Neural progenitor cell (in vitro differentiated cells): ENCODE measurements at regions not wholly inside any gene's neighbourhood (a gene's known extent, or its start where the extent isn't known, plus 50 kb on each side); places are given as distances from the start of the nearest gene placed in this dataset.

Experiments
- DNase-seq: peaks from one replicate; pipeline ENCODE4 v3.0.0-alpha.2; 2016; ENCODE audit warnings: low spot score
- H2AFZ ChIP-seq: fragments of 200-600 bp; sonication (generic); replicated peaks from 2 replicates; pipeline ENCODE4 v1.6.1; 2016; ENCODE audit warnings: antibody characterized with exemption
- H3F3A ChIP-seq: fragments of 200-600 bp; sonication (generic); 2 replicates; pipeline ENCODE4 v1.6.1; 2016; ENCODE audit warnings: antibody characterized with exemption, low read depth
- H3K27ac ChIP-seq: fragments of 200-600 bp; sonication (generic); 2 replicates; pipeline ENCODE4 v1.5.1; 2016; ENCODE audit warnings: mild to moderate bottlenecking
- H3K27me3 ChIP-seq: fragments of 200-600 bp; sonication (generic); 2 replicates; pipeline ENCODE4 v1.6.1; 2016; ENCODE audit warnings: mild to moderate bottlenecking, moderate library complexity
- H3K36me3 ChIP-seq: fragments of 200-600 bp; sonication (generic); 2 replicates; pipeline ENCODE4 v1.5.1; 2016
- H3K4me1 ChIP-seq: fragments of 200-600 bp; sonication (generic); 2 replicates; pipeline ENCODE4 v1.6.1; 2016; ENCODE audit warnings: mixed run types
- H3K4me2 ChIP-seq: fragments of 200-600 bp; sonication (generic); 2 replicates; pipeline ENCODE4 v1.6.1; 2016
- H3K4me3 ChIP-seq: fragments of 200-600 bp; sonication (generic); 2 replicates; pipeline ENCODE4 v1.5.1; 2016
- H3K79me2 ChIP-seq: fragments of 200-600 bp; sonication (generic); 2 replicates; pipeline ENCODE4 v1.6.1; 2016; ENCODE audit warnings: low read depth
- H3K9ac ChIP-seq: fragments of 200-600 bp; sonication (generic); 2 replicates; pipeline ENCODE4 v1.6.1; 2016
- H3K9me3 ChIP-seq: fragments of 200-600 bp; sonication (generic); 2 replicates; pipeline ENCODE4 v1.5.1; 2016; ENCODE audit warnings: low read depth
- H4K20me1 ChIP-seq: fragments of 200-600 bp; sonication (generic); 2 replicates; pipeline ENCODE4 v1.6.1; 2016; ENCODE audit warnings: low read depth
- H3K27ac Mint-ChIP-seq: 3 replicates; pipeline ENCODE4 v1.8.0; 2021; ENCODE audit warnings: mixed read lengths
- H3K27me3 Mint-ChIP-seq: 2 replicates; pipeline ENCODE4 v1.8.0; 2022; ENCODE audit warnings: low read depth, mild to moderate bottlenecking, inconsistent platforms, moderate library complexity, mixed read lengths; ENCODE audit not compliant: insufficient read depth
- H3K36me3 Mint-ChIP-seq: 3 replicates; pipeline ENCODE4 v1.8.0; 2021; ENCODE audit warnings: mixed read lengths
- H3K4me1 Mint-ChIP-seq: 3 replicates; pipeline ENCODE4 v1.8.0; 2021; ENCODE audit warnings: mixed read lengths
- H3K4me3 Mint-ChIP-seq: 3 replicates; pipeline ENCODE4 v1.8.0; 2021; ENCODE audit warnings: mild to moderate bottlenecking, moderate library complexity, mixed read lengths
- H3K9me3 Mint-ChIP-seq: 3 replicates; pipeline ENCODE4 v1.8.0; 2020; ENCODE audit warnings: mixed read lengths
- EZH2 ChIP-seq: fragments of 200-600 bp; sonication (generic); IDR thresholded peaks from 2 replicates; pipeline ENCODE4 v1.6.1; 2017; ENCODE audit warnings: antibody characterized with exemption, mild to moderate bottlenecking, moderate library complexity
- EZH2phosphoT487 ChIP-seq: fragments of 200-600 bp; sonication (generic); IDR thresholded peaks from 2 replicates; pipeline ENCODE4 v1.6.1; 2017; ENCODE audit warnings: antibody characterized with exemption
- TF ChIP-seq, protein P1 (sequence below): fragments of 200-600 bp; sonication (generic); IDR thresholded peaks from 2 replicates; pipeline ENCODE4 v1.5.1; 2017; ENCODE audit warnings: antibody characterized with exemption, mild to moderate bottlenecking

DNA sequence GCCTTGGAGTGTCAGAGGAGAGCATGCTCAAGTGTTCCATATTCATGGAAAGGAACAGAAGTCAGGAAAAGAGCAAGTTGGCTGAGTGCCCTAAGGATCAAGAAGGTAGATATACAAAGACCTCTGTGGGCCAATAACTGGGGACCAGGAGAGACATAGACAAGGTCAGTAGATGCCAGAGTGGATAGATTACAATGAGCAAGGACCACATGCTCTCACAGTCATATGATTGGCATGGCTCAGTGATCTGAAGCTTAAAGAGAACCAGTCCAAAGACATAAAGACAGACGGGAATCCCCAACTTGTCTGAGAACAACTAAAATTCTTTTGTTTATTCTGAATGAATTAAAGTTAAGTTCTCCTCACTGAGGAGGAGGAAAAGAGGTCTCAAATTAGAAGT lies 289.7 kb downstream of the HS3ST1 start:
- H3K4me1 Mint-ChIP-seq, result no peaks in the 10 kb centered on the region
- Histone ChIP-seq H3K36me3 (no peaks in the 10 kb centered on the region), H3F3A (no peaks in the 10 kb centered on the region), H4K20me1 (no peaks in the 10 kb centered on the region), H3K9me3 (no peaks in the 10 kb centered on the region), H3K4me2 (no peak overlapping the region), H3K9ac (no peak overlapping the region), H3K27me3 (no peaks in the 10 kb centered on the region), H2AFZ (no peak overlapping the region), H3K79me2 (no peaks in the 10 kb centered on the region), H3K27ac (no peak overlapping the region), H3K4me1 (no peaks in the 10 kb centered on the region), H3K4me3 (no peak overlapping the region)
- no peaks in the 10 kb centered on the region for H3K9me3 Mint-ChIP-seq
- no peaks in the 10 kb centered on the region for H3K36me3 Mint-ChIP-seq
- H3K4me3 Mint-ChIP-seq, result no peak overlapping the region
- TF ChIP-seq, protein P1, sequence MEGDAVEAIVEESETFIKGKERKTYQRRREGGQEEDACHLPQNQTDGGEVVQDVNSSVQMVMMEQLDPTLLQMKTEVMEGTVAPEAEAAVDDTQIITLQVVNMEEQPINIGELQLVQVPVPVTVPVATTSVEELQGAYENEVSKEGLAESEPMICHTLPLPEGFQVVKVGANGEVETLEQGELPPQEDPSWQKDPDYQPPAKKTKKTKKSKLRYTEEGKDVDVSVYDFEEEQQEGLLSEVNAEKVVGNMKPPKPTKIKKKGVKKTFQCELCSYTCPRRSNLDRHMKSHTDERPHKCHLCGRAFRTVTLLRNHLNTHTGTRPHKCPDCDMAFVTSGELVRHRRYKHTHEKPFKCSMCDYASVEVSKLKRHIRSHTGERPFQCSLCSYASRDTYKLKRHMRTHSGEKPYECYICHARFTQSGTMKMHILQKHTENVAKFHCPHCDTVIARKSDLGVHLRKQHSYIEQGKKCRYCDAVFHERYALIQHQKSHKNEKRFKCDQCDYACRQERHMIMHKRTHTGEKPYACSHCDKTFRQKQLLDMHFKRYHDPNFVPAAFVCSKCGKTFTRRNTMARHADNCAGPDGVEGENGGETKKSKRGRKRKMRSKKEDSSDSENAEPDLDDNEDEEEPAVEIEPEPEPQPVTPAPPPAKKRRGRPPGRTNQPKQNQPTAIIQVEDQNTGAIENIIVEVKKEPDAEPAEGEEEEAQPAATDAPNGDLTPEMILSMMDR, result no peak
- no peak for TF ChIP-seq EZH2
- TF ChIP-seq EZH2phosphoT487, result no peak
- H3K27ac Mint-ChIP-seq, result no peak overlapping the region
- DNase-seq, result no peak
- no peaks in the 10 kb centered on the region for H3K27me3 Mint-ChIP-seq

DNA sequence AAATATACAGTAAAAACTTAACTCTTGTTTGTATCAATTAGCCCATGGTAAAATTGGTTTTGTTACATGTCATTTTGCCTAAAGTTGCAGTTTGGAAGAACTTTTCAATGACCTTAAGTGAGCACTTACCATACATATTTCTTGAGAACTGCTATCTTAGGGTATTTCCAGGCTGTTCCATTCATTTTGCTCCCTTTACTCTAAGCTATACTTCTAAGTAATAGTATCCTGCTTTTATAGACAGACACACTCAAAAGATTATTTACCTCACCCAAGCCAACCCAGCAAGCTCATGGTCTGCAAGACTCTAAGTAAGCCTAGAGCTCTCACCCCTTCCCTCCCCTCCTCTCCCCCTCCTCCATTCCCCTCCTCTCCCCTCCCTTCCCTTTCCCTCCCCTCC lies 294.0 kb downstream of the HS3ST1 start:
- Histone ChIP-seq H3K4me1 (no peaks in the 10 kb centered on the region), H3K79me2 (no peaks in the 10 kb centered on the region), H3K36me3 (no peaks in the 10 kb centered on the region), H3F3A (no peaks in the 10 kb centered on the region), H3K27me3 (no peaks in the 10 kb centered on the region), H3K4me2 (no peak overlapping the region), H3K27ac (no peak overlapping the region), H2AFZ (no peak overlapping the region), H4K20me1 (no peaks in the 10 kb centered on the region), H3K9ac (no peak overlapping the region), H3K9me3 (no peaks in the 10 kb centered on the region), H3K4me3 (no peak overlapping the region)
- H3K27me3 Mint-ChIP-seq, result no peaks in the 10 kb centered on the region
- DNase-seq, result no peak
- no peaks in the 10 kb centered on the region for H3K4me1 Mint-ChIP-seq
- no peak overlapping the region for H3K4me3 Mint-ChIP-seq
- no peak overlapping the region for H3K27ac Mint-ChIP-seq
- TF ChIP-seq EZH2 (no peak), EZH2phosphoT487 (no peak)
- TF ChIP-seq, protein P1, result no peak
- no peaks in the 10 kb centered on the region for H3K36me3 Mint-ChIP-seq
- H3K9me3 Mint-ChIP-seq, result peaks cover 6% of the 10 kb centered on the region

DNA sequence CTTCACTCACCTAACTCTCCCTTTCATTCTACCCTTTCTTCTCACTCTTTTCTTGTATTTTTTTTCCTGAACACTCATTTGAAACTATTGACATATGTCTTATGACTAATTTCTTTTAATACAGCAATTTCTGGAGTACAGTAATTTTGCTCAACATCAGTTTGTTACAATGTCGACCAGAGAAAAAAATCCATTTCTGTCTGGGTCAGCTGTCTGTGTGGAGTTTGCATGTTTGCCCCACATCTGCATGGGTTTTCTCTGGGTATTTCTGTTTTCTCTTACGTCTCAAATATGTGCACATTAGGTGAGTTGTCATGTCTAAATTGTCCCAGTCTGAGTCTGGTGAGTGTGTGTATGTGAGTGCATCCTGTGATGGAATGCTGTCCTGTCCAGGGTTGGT lies 294.8 kb downstream of the HS3ST1 start:
- H3F3A ChIP-seq, result no peaks in the 10 kb centered on the region
- Mint-ChIP-seq H3K4me3 (no peak overlapping the region), H3K27ac (no peak overlapping the region), H3K9me3 (peaks cover 6% of the 10 kb centered on the region), H3K4me1 (no peaks in the 10 kb centered on the region), H3K27me3 (no peaks in the 10 kb centered on the region), H3K36me3 (no peaks in the 10 kb centered on the region)
- H3K79me2 ChIP-seq, result no peaks in the 10 kb centered on the region
- no peaks in the 10 kb centered on the region for H3K36me3 ChIP-seq
- no peak overlapping the region for H3K9ac ChIP-seq
- H3K27me3 ChIP-seq, result no peaks in the 10 kb centered on the region
- no peak overlapping the region for H3K27ac ChIP-seq
- no peaks in the 10 kb centered on the region for H3K4me1 ChIP-seq
- H3K4me3 ChIP-seq, result no peak overlapping the region
- TF ChIP-seq EZH2phosphoT487, result no peak
- no peak for TF ChIP-seq EZH2
- TF ChIP-seq, protein P1, result no peak
- no peak for DNase-seq
- no peaks in the 10 kb centered on the region for H4K20me1 ChIP-seq
- no peak overlapping the region for H2AFZ ChIP-seq
- H3K4me2 ChIP-seq, result no peak overlapping the region
- H3K9me3 ChIP-seq, result no peaks in the 10 kb centered on the region

DNA sequence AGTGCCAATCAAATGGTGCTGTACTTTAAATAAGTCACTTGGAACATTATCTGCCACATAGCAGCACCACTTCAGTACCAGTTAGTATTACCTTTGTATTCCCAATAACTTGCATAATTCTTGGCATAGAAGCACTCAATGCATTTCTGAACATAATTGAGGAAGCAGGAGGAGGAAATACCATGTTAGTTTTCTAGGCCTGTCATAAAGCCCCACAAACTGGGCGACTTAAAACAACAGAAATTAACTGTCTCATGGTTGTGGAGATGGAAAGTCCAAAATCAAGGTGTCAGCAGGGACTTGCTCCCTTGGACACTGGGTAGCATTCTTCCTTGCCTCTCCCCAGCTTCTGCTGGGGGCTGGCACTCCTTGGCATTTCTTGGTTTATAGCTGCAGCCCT lies 296.2 kb downstream of the HS3ST1 start:
- peaks cover 6% of the 10 kb centered on the region for H3K9me3 Mint-ChIP-seq
- H3K27me3 ChIP-seq, result no peaks in the 10 kb centered on the region

More for the DNA sequence above, 296.2 kb downstream of the HS3ST1 start:
- no peak overlapping the region for H3K4me3 Mint-ChIP-seq
- no peaks in the 10 kb centered on the region for H4K20me1 ChIP-seq
- no peaks in the 10 kb centered on the region for H3K36me3 ChIP-seq
- H3K79me2 ChIP-seq, result no peaks in the 10 kb centered on the region
- no peak overlapping the region for H3K9ac ChIP-seq
- no peaks in the 10 kb centered on the region for H3K36me3 Mint-ChIP-seq
- DNase-seq, result no peak
- H3K27me3 Mint-ChIP-seq, result peaks cover 2% of the 10 kb centered on the region
- H3K27ac ChIP-seq, result no peak overlapping the region
- H3K9me3 ChIP-seq, result no peaks in the 10 kb centered on the region
- TF ChIP-seq, protein P1, result no peak
- no peak for TF ChIP-seq EZH2
- no peak overlapping the region for H2AFZ ChIP-seq
- H3K4me1 Mint-ChIP-seq, result no peaks in the 10 kb centered on the region
- H3K4me1 ChIP-seq, result no peaks in the 10 kb centered on the region
- H3K4me2 ChIP-seq, result no peak overlapping the region
- no peaks in the 10 kb centered on the region for H3F3A ChIP-seq
- no peak overlapping the region for H3K4me3 ChIP-seq
- H3K27ac Mint-ChIP-seq, result no peak overlapping the region
